ENCODE measurements at regions not wholly inside any gene's neighbourhood (a gene's known extent, or its start where the extent isn't known, plus 50 kb on each side); places are given as distances from the start of the nearest gene placed in this dataset.

DNA sequence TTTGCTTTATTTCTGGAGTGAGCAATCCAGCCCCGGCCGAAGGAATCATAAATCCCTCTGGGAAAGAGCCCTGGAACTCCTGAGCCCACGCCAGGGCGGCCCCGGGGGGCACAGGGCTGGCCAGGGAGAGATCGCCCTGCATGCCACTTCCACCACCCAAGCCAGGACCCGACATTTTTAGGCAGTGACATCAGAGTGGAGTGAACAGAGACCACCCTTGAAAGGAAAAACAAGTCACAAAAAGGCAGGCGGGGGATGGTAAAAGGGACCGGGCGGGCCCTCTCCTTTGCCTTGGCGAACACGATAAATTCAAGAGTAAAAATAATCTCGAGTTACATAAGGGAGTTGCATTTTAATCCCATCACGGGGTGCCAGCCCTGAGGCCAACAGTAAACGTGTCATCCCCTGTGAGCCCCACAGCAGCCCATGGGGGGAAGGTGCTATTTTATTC lies 284.1 kb downstream of the C16orf95 start:
- TF ChIP-seq, protein P1, sequence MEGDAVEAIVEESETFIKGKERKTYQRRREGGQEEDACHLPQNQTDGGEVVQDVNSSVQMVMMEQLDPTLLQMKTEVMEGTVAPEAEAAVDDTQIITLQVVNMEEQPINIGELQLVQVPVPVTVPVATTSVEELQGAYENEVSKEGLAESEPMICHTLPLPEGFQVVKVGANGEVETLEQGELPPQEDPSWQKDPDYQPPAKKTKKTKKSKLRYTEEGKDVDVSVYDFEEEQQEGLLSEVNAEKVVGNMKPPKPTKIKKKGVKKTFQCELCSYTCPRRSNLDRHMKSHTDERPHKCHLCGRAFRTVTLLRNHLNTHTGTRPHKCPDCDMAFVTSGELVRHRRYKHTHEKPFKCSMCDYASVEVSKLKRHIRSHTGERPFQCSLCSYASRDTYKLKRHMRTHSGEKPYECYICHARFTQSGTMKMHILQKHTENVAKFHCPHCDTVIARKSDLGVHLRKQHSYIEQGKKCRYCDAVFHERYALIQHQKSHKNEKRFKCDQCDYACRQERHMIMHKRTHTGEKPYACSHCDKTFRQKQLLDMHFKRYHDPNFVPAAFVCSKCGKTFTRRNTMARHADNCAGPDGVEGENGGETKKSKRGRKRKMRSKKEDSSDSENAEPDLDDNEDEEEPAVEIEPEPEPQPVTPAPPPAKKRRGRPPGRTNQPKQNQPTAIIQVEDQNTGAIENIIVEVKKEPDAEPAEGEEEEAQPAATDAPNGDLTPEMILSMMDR (IDR thresholded peaks at IDR 0.05), result no peak
- TF ChIP-seq POLR2A (IDR thresholded peaks at IDR 0.05), result no peak

All from heart left ventricle (tissue), 13 donors.